ENCODE measurements at regions not wholly inside any gene's neighbourhood (a gene's known extent, or its start where the extent isn't known, plus 50 kb on each side); places are given as distances from the start of the nearest gene placed in this dataset.

GRCh38 chr3:152550284-152550683 is 281.6 kb downstream of the MBNL1 start:
- Histone ChIP-seq H3K27me3 (ENCODE audit: control insufficient read depth, insufficient read depth, low read length) (no peaks in the 10 kb centered on the region), H3K9ac (ENCODE audit: low read length) (no peak overlapping the region), H3K4me1 (ENCODE audit: control insufficient read depth, low read depth, low read length) (no peaks in the 10 kb centered on the region), H3K36me3 (ENCODE audit: control insufficient read depth, low read depth, low read length) (no peaks in the 10 kb centered on the region), H3K9me3 (ENCODE audit: control insufficient read depth, low read depth, low read length) (no peaks in the 10 kb centered on the region), H3K27ac (ENCODE audit: low read length) (no peak overlapping the region), H3K4me3 (ENCODE audit: low read length) (no peak overlapping the region)

DNA sequence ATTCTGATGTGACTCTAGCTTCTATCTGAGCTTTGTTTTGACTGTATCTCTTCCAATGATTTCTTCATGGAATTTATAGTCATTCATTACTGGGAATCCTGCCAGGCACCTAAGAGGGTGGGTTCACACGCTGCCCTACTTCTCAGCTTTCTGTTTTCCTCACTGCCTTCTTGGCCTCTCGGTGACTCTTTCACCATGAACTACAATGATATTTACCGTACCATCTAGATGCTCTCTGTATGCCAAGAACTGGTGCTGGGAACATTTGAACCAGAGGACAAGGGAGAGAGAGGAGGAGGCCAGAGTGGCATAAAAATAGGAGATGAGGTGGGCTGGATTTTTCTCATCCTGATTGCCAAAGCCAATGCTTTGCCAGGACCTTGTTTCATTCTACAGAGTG is 280.0 kb upstream of the P2RY1 start:
- Histone ChIP-seq H3K9ac (ENCODE audit: low read length) (no peak overlapping the region), H3K4me1 (ENCODE audit: control insufficient read depth, low read depth, low read length) (no peaks in the 10 kb centered on the region), H3K9me3 (ENCODE audit: control insufficient read depth, low read depth, low read length) (no peaks in the 10 kb centered on the region), H3K36me3 (ENCODE audit: control insufficient read depth, low read depth, low read length) (no peaks in the 10 kb centered on the region), H3K27ac (ENCODE audit: low read length) (no peak overlapping the region), H3K27me3 (ENCODE audit: control insufficient read depth, insufficient read depth, low read length) (no peaks in the 10 kb centered on the region), H3K4me3 (ENCODE audit: low read length) (no peak overlapping the region)

DNA sequence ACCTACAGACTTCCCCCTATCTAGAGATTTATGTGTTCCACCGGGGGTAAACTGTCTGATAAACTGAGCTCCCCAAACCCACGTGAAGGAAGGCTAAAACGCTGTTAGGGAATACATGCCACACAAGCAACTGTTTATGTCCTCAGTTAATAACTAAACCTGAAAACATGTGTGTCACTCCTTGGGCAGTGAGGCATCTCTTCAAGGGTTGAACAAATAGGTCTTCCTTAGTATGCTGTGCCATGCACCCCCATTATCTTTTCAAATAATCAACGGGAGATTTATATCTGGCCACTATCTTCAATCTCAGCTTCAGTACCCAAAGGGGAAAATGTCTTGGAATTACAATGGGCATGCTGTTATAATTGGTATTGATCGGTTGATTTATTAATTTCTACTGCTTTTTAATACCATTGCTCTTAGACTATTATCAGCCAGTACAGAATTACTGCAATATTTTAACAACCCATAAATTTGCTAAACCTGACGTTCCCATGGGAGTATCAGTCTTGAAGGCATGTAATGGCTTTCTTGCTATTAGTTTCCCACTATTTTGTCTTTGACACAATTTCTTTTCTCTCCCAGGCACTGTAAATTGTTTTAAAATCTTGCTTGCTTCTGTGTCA is 279.2 kb upstream of the P2RY1 start:
- no peak overlapping the region for H3K9ac ChIP-seq (ENCODE audit: low read length)
- H3K4me3 ChIP-seq (ENCODE audit: low read length), result no peak overlapping the region
- H3K36me3 ChIP-seq (ENCODE audit: control insufficient read depth, low read depth, low read length), result no peaks in the 10 kb centered on the region
- no peaks in the 10 kb centered on the region for H3K9me3 ChIP-seq (ENCODE audit: control insufficient read depth, low read depth, low read length)
- no peaks in the 10 kb centered on the region for H3K27me3 ChIP-seq (ENCODE audit: control insufficient read depth, insufficient read depth, low read length)
- no peaks in the 10 kb centered on the region for H3K4me1 ChIP-seq (ENCODE audit: control insufficient read depth, low read depth, low read length)
- no peak overlapping the region for H3K27ac ChIP-seq (ENCODE audit: low read length)

DNA sequence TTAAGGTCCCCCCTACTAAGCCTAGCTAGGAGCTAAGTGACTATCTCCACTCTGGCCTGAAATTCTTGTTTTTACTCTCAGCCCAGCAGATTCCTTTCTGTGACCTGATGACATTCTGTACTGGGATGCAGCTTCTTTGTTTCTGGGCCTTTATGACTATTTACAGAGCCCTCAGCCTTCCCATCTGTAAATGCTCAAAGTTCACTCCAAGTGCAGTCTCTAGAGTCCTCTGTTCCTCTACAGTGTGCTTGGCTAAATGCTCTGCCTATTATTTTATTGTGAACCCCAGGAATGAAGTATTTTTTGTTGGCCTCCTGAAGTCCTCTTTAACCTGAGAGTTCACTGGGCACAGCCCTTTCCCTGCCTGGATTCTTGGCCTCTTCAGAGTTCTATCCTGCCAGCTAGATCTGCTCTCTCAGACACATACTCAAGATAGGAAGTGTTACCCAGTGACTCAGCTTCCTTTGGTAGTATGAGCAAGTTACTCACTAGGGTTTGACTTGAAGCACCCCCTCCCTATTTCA is 278.1 kb upstream of the P2RY1 start:
- H3K4me3 ChIP-seq (ENCODE audit: low read length), result no peak overlapping the region
- H3K27me3 ChIP-seq (ENCODE audit: control insufficient read depth, insufficient read depth, low read length), result no peaks in the 10 kb centered on the region
- H3K27ac ChIP-seq (ENCODE audit: low read length), result no peak overlapping the region
- H3K4me1 ChIP-seq (ENCODE audit: control insufficient read depth, low read depth, low read length), result no peaks in the 10 kb centered on the region
- no peak overlapping the region for H3K9ac ChIP-seq (ENCODE audit: low read length)
- no peaks in the 10 kb centered on the region for H3K9me3 ChIP-seq (ENCODE audit: control insufficient read depth, low read depth, low read length)
- no peaks in the 10 kb centered on the region for H3K36me3 ChIP-seq (ENCODE audit: control insufficient read depth, low read depth, low read length)

- no peaks in the 10 kb centered on the region for H3K9me3 ChIP-seq (ENCODE audit: control insufficient read depth, low read depth, low read length)
- H3K4me1 ChIP-seq (ENCODE audit: control insufficient read depth, low read depth, low read length), result no peaks in the 10 kb centered on the region
- H3K27ac ChIP-seq (ENCODE audit: low read length), result no peak overlapping the region
- no peaks in the 10 kb centered on the region for H3K27me3 ChIP-seq (ENCODE audit: control insufficient read depth, insufficient read depth, low read length)
- H3K36me3 ChIP-seq (ENCODE audit: control insufficient read depth, low read depth, low read length), result no peaks in the 10 kb centered on the region
- H3K9ac ChIP-seq (ENCODE audit: low read length), result no peak overlapping the region
- H3K4me3 ChIP-seq (ENCODE audit: low read length), result no peak overlapping the region
These were observed 277.5 kb upstream of the P2RY1 start for GRCh38 chr3:152557302-152557999.

DNA sequence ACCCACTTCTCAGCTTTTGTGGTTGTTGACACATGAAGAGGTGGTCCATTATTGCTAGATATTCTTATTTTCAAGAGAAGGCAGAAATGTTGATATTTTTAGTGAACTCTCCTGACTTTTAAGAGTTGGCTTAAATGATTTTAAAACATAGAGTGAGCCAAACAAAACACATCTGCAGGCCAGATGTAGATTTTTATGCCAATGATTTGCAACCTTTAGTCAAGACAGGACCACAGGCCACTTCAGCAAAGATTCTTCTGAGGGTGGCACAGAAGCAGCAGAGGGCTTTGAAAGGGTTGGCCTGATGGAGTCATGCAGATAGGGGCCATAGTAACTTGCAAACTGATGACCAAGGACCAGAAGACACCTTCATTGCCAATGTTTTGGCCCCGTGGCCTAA is 276.5 kb upstream of the P2RY1 start:
- no peak overlapping the region for H3K27ac ChIP-seq (ENCODE audit: low read length)
- no peaks in the 10 kb centered on the region for H3K9me3 ChIP-seq (ENCODE audit: control insufficient read depth, low read depth, low read length)
- no peaks in the 10 kb centered on the region for H3K4me1 ChIP-seq (ENCODE audit: control insufficient read depth, low read depth, low read length)

DNA sequence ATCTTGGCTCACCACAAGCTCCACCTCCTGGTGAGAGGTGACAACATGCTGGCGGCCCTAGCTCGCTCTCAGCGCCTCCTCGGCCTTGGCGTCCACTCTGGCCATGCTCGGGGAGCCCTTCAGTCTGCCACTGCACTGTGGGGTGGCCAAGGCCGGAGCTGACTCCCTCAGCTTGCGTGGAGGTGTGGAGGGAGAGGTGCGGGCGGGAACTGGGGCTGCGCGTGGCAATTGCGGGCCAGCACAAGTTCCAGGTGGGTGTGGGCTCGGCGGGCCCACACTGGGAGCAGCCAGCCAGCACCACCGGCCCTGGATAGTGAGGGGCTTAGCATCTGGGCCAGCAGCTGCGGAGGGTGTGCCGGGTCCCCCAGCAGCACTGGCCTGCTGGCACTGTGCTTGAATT is 275.7 kb upstream of the P2RY1 start:
- Histone ChIP-seq H3K4me3 (ENCODE audit: low read length) (no peak overlapping the region), H3K4me1 (ENCODE audit: control insufficient read depth, low read depth, low read length) (no peaks in the 10 kb centered on the region), H3K9me3 (ENCODE audit: control insufficient read depth, low read depth, low read length) (no peaks in the 10 kb centered on the region), H3K36me3 (ENCODE audit: control insufficient read depth, low read depth, low read length) (no peaks in the 10 kb centered on the region), H3K27ac (ENCODE audit: low read length) (no peak overlapping the region), H3K9ac (ENCODE audit: low read length) (no peak overlapping the region), H3K27me3 (ENCODE audit: control insufficient read depth, insufficient read depth, low read length) (no peaks in the 10 kb centered on the region)

More for the DNA sequence above, 276.5 kb upstream of the P2RY1 start:
- Histone ChIP-seq H3K36me3 (ENCODE audit: control insufficient read depth, low read depth, low read length) (no peaks in the 10 kb centered on the region), H3K27me3 (ENCODE audit: control insufficient read depth, insufficient read depth, low read length) (no peaks in the 10 kb centered on the region), H3K4me3 (ENCODE audit: low read length) (no peak overlapping the region), H3K9ac (ENCODE audit: low read length) (no peak overlapping the region)

- H3K27ac ChIP-seq (ENCODE audit: low read length), result no peak overlapping the region
- no peak overlapping the region for H3K4me3 ChIP-seq (ENCODE audit: low read length)
- H3K9me3 ChIP-seq (ENCODE audit: control insufficient read depth, low read depth, low read length), result no peaks in the 10 kb centered on the region
These were observed 270.5 kb upstream of the P2RY1 start for GRCh38 chr3:152564459-152564858.

GRCh38 chr3:152574461-152575079 is 260.4 kb upstream of the P2RY1 start:
- peaks cover 4% of the 10 kb centered on the region for H3K4me1 ChIP-seq (ENCODE audit: control insufficient read depth, low read depth, low read length)
- no peak overlapping the region for H3K27ac ChIP-seq (ENCODE audit: low read length)
- H3K27me3 ChIP-seq (ENCODE audit: control insufficient read depth, insufficient read depth, low read length), result no peaks in the 10 kb centered on the region
- no peak overlapping the region for H3K9ac ChIP-seq (ENCODE audit: low read length)
- no peak overlapping the region for H3K4me3 ChIP-seq (ENCODE audit: low read length)
- H3K9me3 ChIP-seq (ENCODE audit: control insufficient read depth, low read depth, low read length), result no peaks in the 10 kb centered on the region
- H3K36me3 ChIP-seq (ENCODE audit: control insufficient read depth, low read depth, low read length), result no peaks in the 10 kb centered on the region

More at GRCh38 chr3:152564459-152564858, 270.5 kb upstream of the P2RY1 start:
- Histone ChIP-seq H3K4me1 (ENCODE audit: control insufficient read depth, low read depth, low read length) (no peaks in the 10 kb centered on the region), H3K36me3 (ENCODE audit: control insufficient read depth, low read depth, low read length) (no peaks in the 10 kb centered on the region), H3K9ac (ENCODE audit: low read length) (no peak overlapping the region), H3K27me3 (ENCODE audit: control insufficient read depth, insufficient read depth, low read length) (no peaks in the 10 kb centered on the region)

DNA sequence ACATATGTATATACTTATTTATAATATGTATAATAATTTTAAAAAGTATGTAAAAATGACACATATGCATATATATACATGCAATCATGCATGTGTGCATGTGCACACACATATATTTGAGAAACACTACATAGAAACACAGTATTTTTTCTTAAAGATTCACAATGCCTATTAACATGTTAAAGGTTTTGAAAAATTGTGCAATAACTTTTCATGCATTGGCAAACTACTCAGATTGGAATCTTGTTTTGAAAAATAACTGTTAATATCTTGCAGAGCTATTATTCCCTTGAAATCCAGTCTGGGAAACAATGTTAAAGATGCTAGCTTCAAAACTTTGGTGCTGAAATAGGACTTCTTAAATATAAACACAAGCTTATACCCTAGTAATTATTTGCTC is 256.2 kb upstream of the P2RY1 start:
- Histone ChIP-seq H3K4me3 (ENCODE audit: low read length) (no peak overlapping the region), H3K9ac (ENCODE audit: low read length) (no peak overlapping the region), H3K4me1 (ENCODE audit: control insufficient read depth, low read depth, low read length) (peaks cover 4% of the 10 kb centered on the region), H3K9me3 (ENCODE audit: control insufficient read depth, low read depth, low read length) (no peaks in the 10 kb centered on the region), H3K36me3 (ENCODE audit: control insufficient read depth, low read depth, low read length) (no peaks in the 10 kb centered on the region), H3K27me3 (ENCODE audit: control insufficient read depth, insufficient read depth, low read length) (no peaks in the 10 kb centered on the region), H3K27ac (ENCODE audit: low read length) (no peak overlapping the region)

- Histone ChIP-seq H3K9ac (ENCODE audit: low read length) (no peak overlapping the region), H3K4me3 (ENCODE audit: low read length) (no peak overlapping the region), H3K27me3 (ENCODE audit: control insufficient read depth, insufficient read depth, low read length) (no peaks in the 10 kb centered on the region), H3K4me1 (ENCODE audit: control insufficient read depth, low read depth, low read length) (no peaks in the 10 kb centered on the region), H3K9me3 (ENCODE audit: control insufficient read depth, low read depth, low read length) (no peaks in the 10 kb centered on the region), H3K36me3 (ENCODE audit: control insufficient read depth, low read depth, low read length) (no peaks in the 10 kb centered on the region), H3K27ac (ENCODE audit: low read length) (no peak overlapping the region)
These were observed 253.0 kb upstream of the P2RY1 start for GRCh38 chr3:152581951-152582350.
